ENCODE measurements at regions not wholly inside any gene's neighbourhood (a gene's known extent, or its start where the extent isn't known, plus 50 kb on each side); places are given as distances from the start of the nearest gene placed in this dataset.

GRCh38 chr9:2260417-2261306 lies 245.5 kb downstream of the SMARCA2 start:
- no peak for TF ChIP-seq CTCF (IDR thresholded peaks at IDR 0.05; ENCODE audit: borderline replicate concordance, insufficient read depth, low read depth, low read length)
- H3K4me3 ChIP-seq (ENCODE audit: low read depth, low read length) = no peak overlapping the region

GRCh38 chr9:2261421-2262103 lies 246.4 kb downstream of the SMARCA2 start:
- H3K4me3 ChIP-seq (ENCODE audit: low read depth, low read length) = no peak overlapping the region
- no peak for TF ChIP-seq CTCF (IDR thresholded peaks at IDR 0.05; ENCODE audit: borderline replicate concordance, insufficient read depth, low read depth, low read length)

- no peak for TF ChIP-seq CTCF (IDR thresholded peaks at IDR 0.05; ENCODE audit: borderline replicate concordance, insufficient read depth, low read depth, low read length)
- no peak overlapping the region for H3K4me3 ChIP-seq (ENCODE audit: low read depth, low read length)
Measured at GRCh38 chr9:2262386-2263071, 247.4 kb downstream of the SMARCA2 start.

GRCh38 chr9:2263111-2263510 lies 248.0 kb downstream of the SMARCA2 start:
- no peak overlapping the region for H3K4me3 ChIP-seq (ENCODE audit: low read depth, low read length)

GRCh38 chr9:2263665-2264064 lies 248.5 kb downstream of the SMARCA2 start:
- H3K4me3 ChIP-seq (ENCODE audit: low read depth, low read length) = no peak overlapping the region
- TF ChIP-seq CTCF (IDR thresholded peaks at IDR 0.05; ENCODE audit: borderline replicate concordance, insufficient read depth, low read depth, low read length) = no peak

More at GRCh38 chr9:2263111-2263510, 248.0 kb downstream of the SMARCA2 start:
- no peak for TF ChIP-seq CTCF (IDR thresholded peaks at IDR 0.05; ENCODE audit: borderline replicate concordance, insufficient read depth, low read depth, low read length)

- TF ChIP-seq CTCF (IDR thresholded peaks at IDR 0.05; ENCODE audit: borderline replicate concordance, insufficient read depth, low read depth, low read length) = no peak
- no peak overlapping the region for H3K4me3 ChIP-seq (ENCODE audit: low read depth, low read length)
Measured at GRCh38 chr9:2264081-2264480, 248.9 kb downstream of the SMARCA2 start.
